GM12878 (cell line): ENCODE measurements at regions not wholly inside any gene's neighbourhood (a gene's known extent, or its start where the extent isn't known, plus 50 kb on each side); places are given as distances from the start of the nearest gene placed in this dataset.

ENCODE experiments used
- ATAC-seq: fragments of 200-7000 bp; cut with Tn5 transposase; 3 replicates; pipeline ENCODE4 v1.9.1; 2020; ENCODE audit warnings: mild to moderate bottlenecking, moderate library complexity
- BruUV-seq: library from RNA; stranded (reverse); fragments of 400-500 nt; replicated peaks from 2 replicates; lab custom pipeline; 2021; lab: Mats Ljungman, UMichigan
- CTCF ChIA-PET: fragments of 300-600 bp; sonication (Branson Sonifier 250); formaldehyde crosslinking; extraction: SDS; loops from one replicate; lab custom pipeline; 2021; ENCODE audit warnings: inconsistent platforms; lab: Yijun Ruan, JAX
- POLR2A ChIA-PET: fragments of 350-600 bp; formaldehyde crosslinking; extraction: SDS; loops from one replicate; lab custom pipeline; 2021; ENCODE audit warnings: inconsistent platforms; lab: Charles Lee
- RAD21 ChIA-PET: fragments of 300-600 bp; sonication (Branson Sonifier 250); formaldehyde crosslinking; loops from one replicate; lab custom pipeline; 2023; ENCODE audit warnings: antibody characterized with exemption; ENCODE audit not compliant: unreplicated experiment; lab: Charles Lee
- SMC1A ChIA-PET: fragments of 300-600 bp; sonication (Branson Sonifier 250); formaldehyde crosslinking; loops from one replicate; lab custom pipeline; 2023; ENCODE audit not compliant: unreplicated experiment, uncharacterized antibody; lab: Charles Lee
- DNase-seq: peaks from one replicate; pipeline ENCODE4 v3.0.0-alpha.2; 2011; ENCODE audit warnings: low read depth, low spot score
- FAIRE-seq: peaks from 3 replicates; lab custom pipeline; 2011; peaks lifted over from hg19 to GRCh38; lab: Jason Lieb, UNC
- H2AFZ ChIP-seq: 2 replicates; pipeline ENCODE4 v1.6.0; 2011; ENCODE audit warnings: low read depth, low read length, control low read depth; ENCODE audit not compliant: control insufficient read depth
- H3K27ac ChIP-seq: 2 replicates; pipeline ENCODE4 v1.5.1; 2011; ENCODE audit warnings: control low read depth; ENCODE audit not compliant: control insufficient read depth, insufficient read depth
- H3K27me3 ChIP-seq, 2 experiments: replicated peaks in 1 of 2; 2 replicates each; pipeline versions ENCODE4 v1.6.0 to v1.6.1; 2011; ENCODE audit warnings: low read length in 1 of 2; ENCODE audit not compliant: control insufficient read depth in 2 of 2, insufficient read depth in 2 of 2
- H3K36me3 ChIP-seq, 2 experiments: 2 replicates each; pipeline ENCODE4 v1.5.1; 2011; ENCODE audit warnings: low read length in 1 of 2; ENCODE audit not compliant: control insufficient read depth in 2 of 2, insufficient read depth in 2 of 2
- H3K4me1 ChIP-seq: 2 replicates; pipeline ENCODE4 v1.6.1; 2011; ENCODE audit warnings: mild to moderate bottlenecking, low read length, moderate library complexity, mixed read lengths; ENCODE audit not compliant: control insufficient read depth, insufficient read depth
- H3K4me2 ChIP-seq: 2 replicates; pipeline ENCODE4 v1.6.0; 2011; ENCODE audit warnings: control low read depth; ENCODE audit not compliant: control insufficient read depth, insufficient read depth
- H3K4me3 ChIP-seq: fragments of 200-600 bp; sonication (generic); 2 replicates; pipeline ENCODE4 v1.5.1; 2016
- H3K79me2 ChIP-seq: 2 replicates; pipeline ENCODE4 v1.6.0; 2011; ENCODE audit warnings: low read length; ENCODE audit not compliant: control insufficient read depth, insufficient read depth
- H3K9ac ChIP-seq: 2 replicates; pipeline ENCODE4 v1.8.0; 2011; ENCODE audit warnings: low read length, control low read depth, mixed read lengths; ENCODE audit not compliant: control insufficient read depth, insufficient read depth
- H3K9me3 ChIP-seq: replicated peaks from 3 replicates; pipeline ENCODE4 v1.5.1; 2011; ENCODE audit warnings: mild to moderate bottlenecking, low read length; ENCODE audit not compliant: control insufficient read depth, insufficient read depth
- H4K20me1 ChIP-seq: 2 replicates; pipeline ENCODE4 v1.6.0; 2011; ENCODE audit not compliant: control insufficient read depth, insufficient read depth
- BHLHE40 ChIP-seq, 2 experiments: fragments of 450-650 bp in 1 of 2; IDR thresholded peaks; 2 replicates each; pipeline ENCODE4 v1.6.1; 2011 to 2017; ENCODE audit warnings: low read depth in 2 of 2, borderline replicate concordance in 1 of 2, improper control_type of control experiment in 1 of 2, low read length in 1 of 2, mild to moderate bottlenecking in 1 of 2
- CBX5 ChIP-seq: sonication (generic); IDR thresholded peaks from 2 replicates; pipeline ENCODE4 v1.6.1; 2016; ENCODE audit warnings: low read depth, moderate library complexity, mild to moderate bottlenecking, inconsistent platforms
- CEBPZ ChIP-seq: fragments of 150-350 bp; IDR thresholded peaks from 2 replicates; pipeline ENCODE4 v1.6.1; 2016; ENCODE audit warnings: low read depth, low read length
- HDAC6 ChIP-seq: fragments of 200-600 bp; sonication (generic); IDR thresholded peaks from one replicate; pipeline ENCODE4 v1.8.0; 2017; ENCODE audit warnings: antibody characterized with exemption; ENCODE audit not compliant: unreplicated experiment
- IRF5 ChIP-seq: fragments of 450-650 bp; IDR thresholded peaks from 2 replicates; pipeline ENCODE4 v1.6.1; 2017; ENCODE audit warnings: borderline replicate concordance
- KLF5 ChIP-seq: fragments of 450-650 bp; IDR thresholded peaks from 2 replicates; pipeline ENCODE4 v1.6.1; 2014; ENCODE audit warnings: mild to moderate bottlenecking; ENCODE audit not compliant: partially characterized antibody
- NR2C2 ChIP-seq: IDR thresholded peaks from 2 replicates; pipeline ENCODE4 v1.6.1; 2011; ENCODE audit warnings: borderline replicate concordance, low read depth; ENCODE audit not compliant: control insufficient read depth, insufficient read length
- STAT1 ChIP-seq: fragments of 450-650 bp; conservative IDR thresholded peaks from 2 replicates; pipeline ENCODE4 v1.6.1; 2014; ENCODE audit warnings: antibody characterized with exemption, mild to moderate bottlenecking
- USF2 ChIP-seq: IDR thresholded peaks from 2 replicates; pipeline ENCODE4 v1.6.1; 2011; ENCODE audit warnings: low read depth, low read length, improper control_type of control experiment, borderline replicate concordance
- in situ Hi-C: fragments of 300-500 bp; cut with MboI; formaldehyde crosslinking; loops from 9 replicates; pipeline ENCODE4 v1.14.3; 2018; ENCODE audit warnings: mixed read lengths
- intact Hi-C: fragments of 100-400 bp; cut with micrococcal nuclease; formaldehyde crosslinking; loops from one replicate; pipeline ENCODE4 v1.14.2; 2022; ENCODE audit not compliant: unreplicated experiment

GRCh38 chr9:84501587-84501986 lies 161.0 kb upstream of the SLC28A3 start:
- no peak for FAIRE-seq
- Histone ChIP-seq H3K4me1 (no peaks in the 10 kb centered on the region), H3K4me3 (no peak overlapping the region), H3K9me3 (no peaks in the 10 kb centered on the region; the same call in 2 of the 3 replicates), H3K79me2 (no peaks in the 10 kb centered on the region), H3K27me3 (0 out of 4 replicates have a peak, but pooled peaks cover 0 to 3% of the 10 kb centered on the region in 2 experiments), H3K4me2 (no peak overlapping the region), H2AFZ (no peak overlapping the region), H3K27ac (no peak overlapping the region), H3K36me3 (no peaks in the 10 kb centered on the region), H3K9ac (no peak overlapping the region), H4K20me1 (no peaks in the 10 kb centered on the region)
- CTCF ChIA-PET: interaction anchor here (0.8 kb wide), 1 partner anchor 108 kb away, joined by 3 read pairs; no protein-coding TSS in a partner anchor
- intact Hi-C loops: no loop called here
- POLR2A ChIA-PET: no interaction called here
- no peak for TF ChIP-seq HDAC6
- no peak for TF ChIP-seq CBX5
- TF ChIP-seq USF2: no peak
- no peak for TF ChIP-seq KLF5
- TF ChIP-seq IRF5: no peak
- no peak for TF ChIP-seq CEBPZ
- TF ChIP-seq STAT1: no peak
- no peak for TF ChIP-seq NR2C2
- TF ChIP-seq BHLHE40 (IDR thresholded peaks at IDR 0.05; ENCODE audit: borderline replicate concordance in 1 of 2, low read depth in 2 of 2, low read length in 1 of 2): no peak
- DNase-seq: no peak
- in situ Hi-C loops: no loop called here
- ATAC-seq: no peak
- SMC1A ChIA-PET: no interaction called here
- RAD21 ChIA-PET: no interaction called here
- no TSS peak for BruUV-seq
